GM18907 (cell line): ENCODE measurements at regions not wholly inside any gene's neighbourhood (a gene's known extent, or its start where the extent isn't known, plus 50 kb on each side); places are given as distances from the start of the nearest gene placed in this dataset.

Source experiments
- ATAC-seq: cut with Tn5 transposase; IDR thresholded peaks from one replicate; pipeline ENCODE4 v1.9.1; 2021; ENCODE audit warnings: mild to moderate bottlenecking, moderate library complexity; ENCODE audit not compliant: unreplicated experiment

DNA sequence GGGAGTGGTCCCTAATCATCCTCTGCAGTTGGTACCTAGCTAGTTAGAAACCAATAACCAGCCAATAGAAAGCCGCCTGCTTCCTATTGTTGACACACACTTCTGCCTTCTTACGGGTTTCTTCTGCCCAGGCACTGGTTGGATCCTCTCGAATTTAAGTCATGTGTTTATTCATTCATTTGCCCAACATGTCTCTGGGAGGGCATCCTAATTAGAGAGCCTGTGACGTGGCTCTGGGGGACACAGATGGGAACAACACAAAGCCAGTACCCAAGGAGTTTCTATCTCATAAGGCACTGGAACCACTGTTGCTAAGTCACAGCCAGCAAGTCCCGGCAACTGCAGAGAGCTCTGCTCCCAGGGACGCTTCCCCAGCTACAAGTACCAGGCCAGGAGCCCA is 300.7 kb upstream of the TNRC6C start:
- no peak for ATAC-seq

DNA sequence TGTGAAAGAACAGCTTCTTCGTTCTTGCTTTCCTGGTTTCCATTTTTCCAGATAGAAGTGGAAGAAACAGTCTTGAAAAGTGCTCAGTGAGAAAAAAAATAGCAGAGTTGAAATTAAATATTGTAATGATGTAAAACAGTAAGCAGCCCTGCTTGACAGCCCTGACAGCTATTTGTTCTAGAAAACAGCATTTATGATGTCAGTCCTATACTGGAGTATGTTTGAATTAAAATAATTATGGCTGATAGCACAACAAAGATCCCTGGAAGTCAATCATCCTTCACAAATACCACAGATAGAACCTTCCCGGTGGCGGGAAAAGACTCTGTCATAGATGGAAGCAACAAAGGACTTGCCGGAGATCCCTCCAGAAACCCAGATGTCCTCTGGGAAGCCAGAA is 298.0 kb upstream of the TNRC6C start:
- no peak for ATAC-seq

DNA sequence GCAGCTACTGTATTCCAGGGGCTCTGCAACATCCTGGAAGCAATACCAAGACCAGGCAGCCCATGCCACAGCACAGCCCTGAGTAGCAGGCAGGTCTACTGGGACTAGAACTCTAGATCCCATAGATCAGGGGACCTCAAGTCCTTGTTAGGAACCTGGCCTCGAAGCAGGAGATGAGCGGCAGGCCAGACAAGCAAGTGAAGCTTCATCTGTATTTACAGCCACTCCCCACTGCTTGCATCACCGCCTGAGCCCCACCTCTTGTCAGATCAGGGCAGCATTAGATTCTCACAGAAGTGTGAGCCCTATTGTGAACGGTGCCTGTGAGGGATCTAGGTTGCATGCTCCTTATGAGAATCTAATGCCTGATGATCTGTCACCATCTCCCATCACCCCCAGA is 295.7 kb upstream of the TNRC6C start:
- no peak for ATAC-seq

DNA sequence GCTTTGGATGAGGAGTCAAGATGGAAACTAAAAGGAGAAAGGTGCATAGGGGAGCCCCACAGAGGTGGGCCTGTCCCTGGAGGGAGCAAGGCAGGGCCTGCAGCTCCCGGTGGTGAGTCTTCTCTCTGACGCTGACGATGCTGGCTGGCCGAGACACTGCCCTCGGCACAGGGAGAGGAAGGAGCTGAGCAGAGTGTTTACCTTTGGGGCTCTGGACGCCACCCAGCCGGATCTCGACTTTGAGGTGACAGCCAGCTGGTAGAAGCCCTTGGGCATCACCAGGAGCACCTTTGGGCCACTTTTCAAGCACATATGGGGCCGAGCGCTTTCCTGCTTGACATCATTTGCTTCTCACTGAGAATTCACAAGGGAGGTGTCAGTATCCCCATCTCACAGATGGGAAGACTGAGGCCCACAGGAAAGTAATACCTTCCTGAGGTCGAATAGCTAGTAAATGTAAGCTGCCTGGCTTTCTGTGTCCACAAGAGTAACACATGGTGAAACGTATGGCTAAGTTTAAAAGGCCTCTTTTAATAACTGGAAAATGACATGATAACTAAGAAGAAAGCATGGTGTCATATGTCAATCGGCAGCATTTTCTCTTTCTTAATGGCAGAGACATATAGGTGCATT is 294.3 kb upstream of the TNRC6C start:
- no peak for ATAC-seq

DNA sequence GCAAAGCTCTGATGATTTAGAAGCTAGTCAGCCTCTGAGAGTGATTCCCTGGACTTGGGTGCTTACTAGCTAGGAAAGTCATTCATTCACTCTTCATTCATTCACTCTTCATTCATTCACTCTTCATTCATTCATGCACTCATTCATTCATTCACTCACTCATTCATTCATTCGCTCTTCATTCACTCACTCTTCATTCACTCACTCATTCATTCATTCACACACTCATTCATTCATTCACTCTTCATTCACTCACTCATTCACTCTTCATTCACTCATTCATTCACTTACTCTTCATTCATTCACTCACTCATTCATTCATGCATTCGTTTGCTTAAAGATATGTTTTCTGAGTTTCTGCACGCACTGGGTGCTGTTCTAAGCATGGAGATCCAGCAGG is 292.7 kb upstream of the TNRC6C start:
- no peak for ATAC-seq

DNA sequence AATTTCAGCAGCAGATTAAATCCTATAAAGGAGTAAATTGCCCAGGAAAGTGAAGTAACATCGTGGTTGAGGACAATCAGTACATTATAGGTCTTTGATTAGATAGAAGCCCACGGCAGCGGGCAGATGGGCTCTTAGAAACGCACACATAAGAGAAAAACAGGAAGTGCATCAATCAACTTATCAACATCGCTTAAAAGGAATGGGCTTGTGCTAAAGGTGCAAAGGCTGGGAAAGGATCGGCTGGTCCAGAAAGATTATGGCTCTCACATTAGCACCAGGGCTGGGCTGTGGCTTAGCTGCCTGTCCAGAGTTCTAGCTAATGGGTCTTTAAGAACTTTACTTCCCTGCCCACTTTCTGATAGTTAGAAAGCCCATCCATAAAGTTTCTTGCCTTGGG is 292.0 kb upstream of the TNRC6C start:
- no peak for ATAC-seq

DNA sequence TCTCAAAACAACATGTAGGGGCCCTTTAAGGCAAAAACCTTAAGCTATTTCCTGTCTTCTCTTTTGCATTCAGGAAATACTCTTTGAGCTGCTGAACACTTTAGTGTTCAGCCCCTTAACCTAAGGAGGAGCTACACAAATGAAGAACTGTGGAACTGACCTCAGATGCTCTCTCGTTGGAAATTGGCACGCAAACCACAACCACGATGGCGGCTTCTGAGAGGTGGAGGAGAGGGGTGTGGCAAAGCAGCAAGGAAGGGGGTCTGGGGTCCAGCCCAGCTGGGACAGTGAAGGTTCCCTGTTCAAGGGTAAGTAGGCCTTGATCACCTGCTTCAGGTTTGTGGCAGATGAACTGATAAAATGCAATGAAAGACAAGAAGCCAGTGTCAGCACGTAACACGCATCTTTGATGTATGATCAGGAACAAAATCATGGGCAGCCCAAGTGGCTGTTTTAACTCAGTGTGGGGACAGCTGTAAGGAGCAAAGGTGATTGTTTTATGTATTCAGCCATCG is 291.6 kb upstream of the TNRC6C start:
- no peak for ATAC-seq

DNA sequence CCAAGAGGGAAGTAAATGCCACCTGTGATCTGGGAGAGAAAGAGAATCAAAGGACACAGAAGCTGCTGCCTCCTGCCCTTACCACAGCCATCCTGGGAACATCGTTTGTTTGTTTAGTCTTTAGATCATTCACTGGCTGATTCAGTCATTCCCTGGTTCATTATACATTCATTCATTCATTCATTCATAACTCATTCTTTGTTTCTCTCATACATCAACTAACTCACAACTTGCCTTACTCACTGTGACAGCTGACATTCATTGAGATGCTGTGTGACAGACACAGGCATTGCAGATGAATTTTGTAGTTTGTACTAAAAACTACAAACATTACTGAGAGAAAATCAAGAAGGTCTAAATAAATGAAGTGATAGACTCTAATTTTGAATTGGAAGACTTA is 291.0 kb upstream of the TNRC6C start:
- no peak for ATAC-seq

DNA sequence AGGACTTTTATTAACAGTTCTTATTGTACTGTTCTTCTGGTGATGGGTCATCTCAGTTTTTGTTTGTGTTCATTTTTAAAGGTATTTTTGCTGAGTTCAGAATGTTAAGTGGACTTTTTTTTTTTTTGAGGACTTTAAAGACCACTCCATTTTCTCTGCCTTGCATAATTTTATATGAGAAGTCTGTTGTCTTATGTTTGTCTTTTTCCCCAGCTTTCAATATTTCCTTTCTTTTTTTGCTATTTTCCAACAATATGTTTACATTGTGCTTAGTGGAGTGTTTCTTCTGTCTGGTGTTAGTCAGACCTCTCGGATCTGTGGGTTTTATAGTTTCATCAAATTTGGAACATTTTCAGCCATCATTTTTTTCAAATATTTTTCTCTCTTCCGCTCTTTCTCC is 290.0 kb upstream of the TNRC6C start:
- no peak for ATAC-seq

DNA sequence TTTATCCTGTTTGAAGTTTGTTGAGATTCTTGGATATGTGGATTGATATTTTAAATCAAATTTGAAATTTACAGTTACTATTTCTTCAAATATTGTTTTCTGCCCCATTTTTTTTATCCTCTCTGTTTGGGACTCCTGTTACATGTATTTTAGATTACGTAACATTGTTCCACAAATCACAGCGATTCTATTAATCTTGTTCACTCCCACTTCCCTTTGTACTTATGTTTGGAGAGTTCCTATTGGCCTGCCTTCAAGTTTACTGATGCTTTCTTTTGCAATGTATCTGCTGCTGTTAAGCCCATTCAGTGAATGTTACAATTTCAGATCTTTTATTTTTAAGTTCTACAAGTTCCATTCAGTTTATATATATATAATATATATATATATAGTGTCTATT is 288.3 kb upstream of the TNRC6C start:
- no peak for ATAC-seq

DNA sequence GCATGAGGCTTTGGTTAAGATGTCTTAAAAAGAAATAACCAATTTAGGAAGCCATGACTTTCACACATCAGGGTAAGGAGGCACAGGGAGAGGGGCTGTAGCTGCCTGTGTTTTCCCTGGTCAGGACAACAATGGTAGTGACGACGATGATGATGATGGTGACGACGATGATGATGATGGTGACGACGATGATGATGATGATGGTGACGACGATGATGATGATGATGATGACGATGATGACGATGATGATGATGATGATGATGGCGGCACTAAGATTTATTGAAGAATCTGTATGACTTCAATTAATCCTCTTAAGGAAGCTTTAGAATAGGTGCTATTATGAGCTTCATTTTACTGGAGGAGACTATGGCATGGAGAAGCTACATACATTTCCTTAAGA is 284.1 kb upstream of the TNRC6C start:
- ATAC-seq = no peak

DNA sequence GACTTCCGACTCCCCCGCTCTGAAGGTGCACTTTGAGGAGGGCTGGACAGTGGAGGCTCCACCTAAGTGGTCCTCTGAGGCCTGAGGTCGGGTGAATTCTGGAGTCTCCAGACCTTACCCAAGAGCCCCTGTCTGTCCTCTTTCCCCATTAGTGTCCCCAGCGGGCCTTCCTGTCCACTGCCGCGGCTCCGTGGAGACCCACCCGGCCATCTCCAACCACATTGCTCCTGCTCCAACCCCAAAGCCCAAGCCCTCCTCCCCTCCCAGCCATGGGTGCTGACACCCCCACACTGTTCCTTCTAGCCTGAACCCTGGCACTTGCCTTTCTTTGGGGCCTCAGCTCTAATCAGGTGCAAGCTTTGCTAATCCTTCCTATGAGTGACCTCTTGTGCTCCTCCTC is 283.1 kb upstream of the TNRC6C start:
- ATAC-seq = no peak

DNA sequence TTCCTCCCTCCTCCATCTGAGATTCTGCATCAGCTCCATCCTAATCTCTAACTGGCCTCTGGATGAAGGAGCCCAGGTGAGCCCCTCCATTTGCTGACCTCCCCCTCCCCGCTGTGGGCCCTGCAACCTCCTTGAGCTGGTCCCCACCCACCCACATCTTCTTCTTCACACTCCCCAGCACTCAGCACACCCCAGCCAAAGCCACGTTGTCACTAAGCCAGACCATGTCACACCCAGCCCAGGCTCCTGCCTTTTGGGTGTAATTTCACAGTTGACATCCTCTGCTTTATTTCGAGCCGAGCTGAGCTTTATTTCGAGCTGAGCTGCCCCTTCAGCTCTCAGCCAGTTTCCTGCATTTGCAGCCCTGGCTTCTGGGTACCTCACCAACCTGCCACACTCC is 282.7 kb upstream of the TNRC6C start:
- ATAC-seq = no peak

DNA sequence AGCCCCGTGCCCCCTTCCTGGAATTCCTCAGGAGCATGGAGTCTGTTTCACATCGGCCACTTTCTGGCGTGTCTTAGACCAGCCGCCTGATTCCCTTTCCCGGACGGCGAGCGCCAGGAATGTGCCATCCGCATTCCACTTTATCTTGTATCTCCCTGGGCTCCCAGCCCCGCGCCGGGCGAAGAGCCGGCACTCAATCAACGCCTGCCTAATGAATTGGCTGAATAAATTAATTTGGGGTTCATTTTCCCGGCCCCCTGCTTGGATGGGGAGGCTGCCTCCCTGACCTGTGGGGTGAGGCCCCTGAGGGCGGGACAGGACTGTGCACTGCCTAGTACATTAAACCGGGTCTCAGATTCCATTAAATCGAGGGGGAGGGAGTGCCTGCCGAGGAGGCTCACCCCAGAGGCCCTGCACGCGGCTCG is 282.3 kb upstream of the TNRC6C start:
- ATAC-seq = no peak

DNA sequence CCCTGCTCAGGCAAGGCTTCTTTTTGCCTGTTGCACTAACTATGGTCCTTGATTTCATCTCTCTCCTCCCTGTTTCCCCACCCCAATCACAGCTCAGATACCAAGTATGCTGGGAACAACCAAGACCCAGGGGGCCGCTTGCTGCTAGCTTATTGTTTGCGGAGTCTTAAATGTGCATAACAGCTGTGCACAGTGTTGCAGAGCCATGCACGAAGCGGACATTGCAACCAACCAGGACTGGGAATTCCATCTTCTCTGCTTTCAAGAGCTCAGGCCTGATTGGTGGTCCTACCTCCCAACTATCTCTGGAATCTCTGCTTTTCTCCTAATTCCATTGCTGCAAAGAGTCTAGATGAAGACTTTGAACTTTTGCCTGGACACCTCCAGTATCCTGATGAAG is 281.3 kb upstream of the TNRC6C start:
- no peak for ATAC-seq

DNA sequence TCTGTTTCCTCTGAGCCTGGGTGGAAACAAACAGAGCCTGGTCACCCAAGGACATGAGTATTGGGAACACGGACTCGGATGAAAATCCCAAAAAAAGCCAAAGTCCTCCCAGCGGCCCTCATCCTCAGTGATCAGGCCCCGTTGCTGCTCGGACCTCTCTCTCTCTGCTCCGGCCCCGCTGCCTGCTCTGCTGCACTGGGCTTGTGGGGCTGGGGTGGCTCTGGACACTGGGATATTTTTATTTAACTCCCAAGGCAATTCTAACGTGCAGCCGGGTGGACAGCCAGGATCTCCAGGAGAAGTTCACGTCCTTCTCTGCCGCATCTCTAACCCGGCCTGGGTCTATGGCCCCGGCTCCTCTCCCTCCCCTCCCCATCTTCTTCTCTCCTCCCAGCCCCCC is 280.9 kb upstream of the TNRC6C start:
- ATAC-seq = no peak

DNA sequence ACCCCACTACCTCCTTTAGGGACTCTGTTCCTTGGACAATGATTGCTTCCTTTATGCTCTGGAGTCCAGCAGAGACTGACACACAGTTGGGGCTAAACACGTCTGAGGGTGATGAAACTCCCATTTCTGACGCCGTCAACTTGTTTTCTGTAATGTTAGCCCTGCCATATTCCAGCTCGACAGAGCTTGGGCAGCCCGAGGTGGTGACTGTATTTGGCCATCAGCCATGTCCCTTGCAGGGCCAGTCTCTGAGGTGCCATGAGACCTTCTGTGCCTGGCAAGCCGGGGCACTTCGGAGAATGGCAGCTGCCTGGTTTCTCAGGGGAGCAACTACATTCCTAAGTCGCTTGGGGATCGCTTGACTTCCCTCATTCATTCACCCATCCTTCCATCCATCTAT is 278.9 kb upstream of the TNRC6C start:
- no peak for ATAC-seq

DNA sequence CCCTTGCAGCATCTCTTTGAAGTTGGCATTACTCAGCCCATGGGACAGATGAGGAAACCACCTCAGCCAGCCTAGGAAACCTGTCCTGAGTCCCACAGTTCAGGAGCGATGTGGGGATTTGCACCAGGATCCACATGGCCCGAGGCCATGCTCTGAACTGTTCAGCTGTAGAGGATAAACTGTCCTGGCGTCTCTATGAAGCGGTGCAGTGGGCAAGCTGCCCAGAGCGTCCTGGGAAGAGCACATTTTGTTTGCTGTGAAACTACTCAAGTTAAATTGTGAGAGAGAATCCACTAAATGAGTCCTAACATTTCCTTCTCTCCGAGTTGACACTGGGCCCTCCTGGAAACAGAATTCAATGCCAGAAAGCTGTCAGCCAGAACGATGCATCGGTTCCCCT is 276.6 kb upstream of the TNRC6C start:
- ATAC-seq = no peak

DNA sequence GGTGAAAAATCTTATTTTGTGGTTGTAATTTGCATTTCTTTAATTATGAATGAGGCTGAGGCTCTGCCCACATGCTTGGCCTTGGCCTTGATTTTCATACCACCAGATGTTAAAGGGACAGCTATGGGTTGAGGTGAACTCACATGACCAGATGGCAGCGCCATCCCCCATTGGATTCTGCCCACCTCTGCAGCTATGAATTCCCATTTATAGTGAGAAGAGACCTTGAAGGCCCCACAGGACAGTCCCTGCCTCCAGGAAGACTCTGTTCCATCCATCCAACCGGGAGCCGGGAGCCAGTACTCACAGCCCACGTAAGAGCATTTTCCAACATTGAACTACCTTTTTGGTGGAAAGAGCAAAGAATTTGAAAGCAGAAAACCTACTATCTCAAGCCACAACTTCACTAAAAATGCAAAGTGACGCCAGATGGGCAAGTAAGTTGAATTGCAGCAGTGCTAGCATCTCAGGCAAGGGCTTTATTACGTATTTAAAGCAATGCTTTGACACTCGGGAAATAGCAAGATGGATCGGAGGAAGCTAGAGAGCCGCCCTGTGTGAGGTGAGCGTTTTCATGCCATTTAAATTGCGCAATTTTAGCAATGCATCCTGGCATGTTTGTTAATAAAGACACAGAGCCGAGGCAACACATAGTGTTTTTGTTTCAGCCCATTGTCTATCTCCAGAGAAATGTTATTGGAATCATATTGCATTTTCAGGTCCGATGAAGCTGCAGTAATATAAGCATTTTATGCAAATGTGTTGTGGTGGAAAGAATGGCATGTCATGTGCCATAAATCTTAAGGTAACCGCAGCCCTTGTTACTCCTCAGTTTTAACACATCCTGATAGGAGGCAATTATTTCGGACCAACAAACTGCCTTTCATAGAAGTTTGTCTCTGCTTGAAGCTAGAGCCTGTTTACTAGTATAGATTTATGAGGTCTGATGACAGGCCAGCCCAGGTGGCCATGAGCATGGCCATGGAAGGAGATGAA is 273.4 kb upstream of the TNRC6C start:
- ATAC-seq = no peak

DNA sequence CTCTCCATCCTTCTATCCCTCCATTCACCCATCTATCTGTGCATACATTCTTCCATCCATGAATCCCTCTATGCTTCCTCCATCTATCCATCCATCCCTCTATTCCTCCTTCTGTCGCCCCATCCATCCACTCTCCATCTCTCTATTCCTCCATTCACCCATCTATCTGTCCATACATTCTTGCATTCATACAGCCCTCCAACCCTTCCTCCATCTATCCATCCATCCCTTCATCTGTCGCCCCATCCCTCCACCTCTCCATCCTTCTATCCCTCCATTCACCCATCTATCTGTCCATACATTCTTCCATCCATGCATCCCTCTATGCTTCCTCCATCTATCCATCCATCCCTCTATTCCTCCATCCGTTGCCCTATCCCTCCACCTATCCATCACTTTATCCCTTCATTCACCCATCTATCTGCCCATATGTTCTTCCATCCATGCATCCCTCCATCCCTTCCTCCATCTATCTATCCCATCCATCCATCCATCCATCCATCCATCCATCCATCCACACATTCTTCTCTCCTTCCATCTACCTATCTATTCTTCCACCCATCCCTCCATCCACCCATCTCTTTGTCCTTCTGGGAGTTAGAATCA is 272.5 kb upstream of the TNRC6C start:
- ATAC-seq = no peak

DNA sequence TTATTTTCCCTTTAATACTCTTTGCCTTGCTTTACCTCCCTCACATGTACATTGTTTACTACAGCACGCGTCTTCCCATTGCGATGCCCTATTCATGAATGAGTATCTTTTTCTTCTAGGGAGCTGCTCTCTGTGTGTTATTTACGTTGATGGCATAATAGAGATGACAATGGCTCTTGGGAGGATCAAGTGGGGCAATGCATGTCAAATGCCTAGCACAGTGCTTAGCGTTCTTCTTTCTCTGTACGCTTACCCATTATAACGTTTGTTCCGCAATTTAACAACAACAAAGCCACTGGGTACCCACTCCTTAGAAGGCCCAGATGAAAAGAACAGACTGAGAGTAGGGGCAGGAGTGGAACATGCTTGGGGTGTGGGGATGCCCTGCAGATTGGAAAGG is 271.6 kb upstream of the TNRC6C start:
- no peak for ATAC-seq

DNA sequence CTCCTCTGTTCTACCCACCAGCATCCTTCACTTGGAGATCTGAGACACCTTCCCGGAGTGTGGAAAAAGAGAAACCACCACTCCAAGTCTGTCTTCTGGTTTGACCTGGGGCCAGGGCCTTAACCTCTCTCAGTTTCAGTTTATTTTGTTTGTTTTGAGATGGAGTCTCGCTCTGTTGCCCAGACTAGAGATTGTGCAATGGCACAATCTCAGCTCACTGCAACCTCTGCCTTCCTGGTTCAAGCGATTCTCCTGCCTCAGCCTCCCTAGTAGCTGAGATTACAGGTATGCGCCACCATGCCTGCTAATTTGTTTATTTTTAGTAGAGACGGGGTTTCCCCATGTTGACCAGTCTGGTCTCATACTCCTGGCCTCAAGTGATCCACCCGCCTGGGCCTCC is 271.1 kb upstream of the TNRC6C start:
- no peak for ATAC-seq
